ENCODE measurements at regions not wholly inside any gene's neighbourhood (a gene's known extent, or its start where the extent isn't known, plus 50 kb on each side); places are given as distances from the start of the nearest gene placed in this dataset.

DNA sequence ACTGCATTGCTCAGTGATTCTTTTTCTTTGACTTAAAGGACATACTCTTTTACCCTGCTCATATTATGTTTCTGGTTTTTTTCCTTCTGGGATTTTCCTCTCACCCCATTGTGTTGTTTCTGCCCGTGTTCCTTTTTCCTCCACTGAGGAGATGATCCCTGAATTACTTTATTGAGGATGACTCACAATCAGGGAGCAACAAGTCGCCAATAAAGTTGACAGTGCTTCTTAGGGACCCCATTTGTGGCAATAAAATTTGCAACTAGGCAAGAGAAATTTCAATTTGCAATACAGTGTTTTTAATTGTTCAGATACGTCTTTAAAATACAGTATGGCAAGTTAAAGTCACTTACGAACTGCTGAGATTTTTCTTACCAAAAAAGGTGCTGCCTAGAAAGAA, 217.9 kb downstream of the SOX4 start:
- DNase-seq (ENCODE audit: low read depth in 2 of 2) = no peak

DNA sequence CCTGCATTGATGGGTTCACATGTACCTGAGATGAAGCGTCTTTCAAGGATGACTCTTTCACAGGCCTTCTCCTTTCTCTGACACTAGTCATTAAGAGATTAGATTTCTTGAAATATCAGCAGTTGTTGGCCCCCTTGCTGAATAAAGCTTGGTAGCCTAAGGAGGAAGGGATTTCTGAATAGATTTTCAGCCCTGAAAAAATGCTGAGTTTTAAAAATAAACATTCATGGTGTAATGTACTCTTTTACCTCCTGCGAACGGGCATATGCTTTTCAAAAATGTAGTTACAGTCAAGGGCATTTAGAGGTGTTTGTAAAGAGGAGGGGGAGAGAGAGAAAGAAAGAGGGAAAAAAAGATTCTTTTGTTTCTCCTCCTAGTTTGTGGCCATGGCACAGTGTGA, 222.7 kb downstream of the SOX4 start:
- no peak for DNase-seq (ENCODE audit: low read depth in 2 of 2)

DNA sequence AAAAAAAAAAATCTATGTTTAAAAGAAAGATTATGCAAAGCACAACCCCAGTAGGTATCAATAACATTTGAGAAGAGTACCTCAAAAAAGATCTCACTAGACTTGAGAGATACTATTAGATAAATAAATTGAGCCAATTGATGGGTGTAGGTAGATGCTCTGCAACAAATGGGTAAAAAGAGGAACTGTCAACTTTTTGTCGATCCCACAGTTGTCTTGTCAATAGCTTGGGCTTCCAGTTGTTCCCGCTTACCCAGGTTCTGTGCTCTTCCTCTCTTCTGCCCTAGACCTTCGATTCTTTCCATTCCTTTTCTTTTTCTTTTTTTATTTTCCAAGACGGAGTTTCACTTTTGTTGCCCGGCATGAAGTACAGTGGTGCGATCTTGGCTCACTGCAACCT, 226.9 kb downstream of the SOX4 start:
- DNase-seq (ENCODE audit: low read depth in 2 of 2) = no peak

DNA sequence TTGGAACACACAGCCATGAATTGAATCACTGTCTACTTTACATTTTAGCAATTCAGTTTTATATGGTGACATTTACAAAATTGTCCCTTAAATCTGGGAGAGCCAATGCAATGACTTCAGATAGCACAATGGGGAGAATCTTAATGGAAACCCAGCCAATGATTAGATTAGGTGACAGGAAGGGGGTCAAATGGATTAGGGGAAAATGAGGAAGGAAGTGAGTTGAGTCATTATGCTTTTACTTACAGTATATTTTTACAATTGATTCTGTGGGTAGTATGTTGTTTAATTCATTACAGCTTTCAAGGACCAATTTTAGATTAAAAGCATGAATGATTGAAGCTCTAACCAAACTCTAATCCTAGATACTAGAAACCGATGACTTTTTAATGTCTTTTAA, 229.8 kb downstream of the SOX4 start:
- no peak for DNase-seq (ENCODE audit: low read depth in 2 of 2)

DNA sequence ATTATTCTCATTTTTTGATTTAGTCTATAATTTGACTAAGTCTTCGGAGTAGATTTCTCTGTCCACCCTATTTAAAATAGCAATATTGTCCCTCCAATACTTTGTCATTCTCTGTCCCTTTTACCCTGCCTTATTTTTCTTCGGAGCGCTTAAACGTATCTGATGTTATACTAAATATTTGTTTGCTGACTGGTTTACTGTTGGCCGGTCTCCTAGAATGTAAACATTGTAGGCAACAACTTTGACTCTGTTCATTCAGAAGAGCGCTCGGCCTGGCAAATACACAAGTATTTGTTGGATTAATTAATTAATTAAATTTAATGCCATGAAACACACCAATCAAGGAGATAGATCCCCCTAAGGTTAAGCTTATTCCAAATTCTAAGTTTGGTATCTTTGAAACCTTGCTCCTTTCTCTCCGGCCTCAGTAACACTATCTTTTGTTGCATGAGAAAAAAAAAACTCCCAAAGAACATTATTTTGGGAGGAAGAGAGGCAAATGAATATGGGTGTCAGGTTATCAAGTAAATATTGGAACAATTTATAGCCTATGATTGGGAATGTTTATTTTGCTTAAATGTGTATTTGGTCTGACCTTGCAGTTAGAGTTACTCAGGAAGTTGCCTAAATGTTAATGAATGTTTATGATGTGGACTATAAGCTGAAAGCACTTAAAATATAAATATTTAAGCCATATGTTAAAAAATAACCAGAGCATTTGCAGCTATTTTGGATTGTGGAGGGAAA, 231.1 kb downstream of the SOX4 start:
- no peak for DNase-seq (ENCODE audit: low read depth in 2 of 2)

DNA sequence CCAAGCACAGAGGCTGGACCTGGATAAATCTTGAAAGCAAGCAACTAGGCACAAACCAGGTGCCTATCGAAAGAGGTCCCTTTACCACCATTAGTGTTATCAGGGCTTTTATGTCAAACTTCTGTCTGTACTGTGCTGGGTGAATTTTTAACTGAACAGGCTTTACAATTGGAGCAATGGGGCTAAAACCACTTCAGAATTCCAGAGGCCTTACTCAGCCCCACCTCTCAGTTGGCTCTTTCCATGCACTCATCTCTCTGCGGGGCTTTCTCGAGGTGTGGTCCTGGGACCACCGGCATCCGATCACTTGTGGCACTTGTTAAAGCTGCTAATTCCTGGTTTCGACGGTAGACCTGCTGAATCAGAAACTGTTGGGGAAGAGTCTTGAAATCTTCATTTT, 232.5 kb downstream of the SOX4 start:
- DNase-seq (ENCODE audit: low read depth in 2 of 2) = no peak

DNA sequence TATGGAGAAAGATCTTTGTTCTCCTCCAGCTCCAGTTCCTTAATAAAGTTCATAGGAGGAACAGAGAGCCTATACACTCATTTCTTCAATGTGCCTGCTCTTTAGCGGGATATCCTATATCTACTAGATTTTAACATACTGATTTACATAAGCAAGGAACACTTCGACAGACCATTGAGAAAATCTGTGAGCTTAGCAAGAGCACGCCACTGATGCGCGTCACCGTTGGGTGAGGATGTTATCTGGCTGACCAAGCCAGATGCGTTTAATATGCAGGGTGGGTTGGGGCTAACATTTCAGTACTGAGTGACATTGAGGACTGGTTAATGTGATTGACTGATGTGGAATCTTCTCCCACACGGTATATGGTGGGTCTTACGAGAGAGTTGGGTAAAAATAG, 233.4 kb downstream of the SOX4 start:
- DNase-seq (ENCODE audit: low read depth in 2 of 2) = no peak

DNA sequence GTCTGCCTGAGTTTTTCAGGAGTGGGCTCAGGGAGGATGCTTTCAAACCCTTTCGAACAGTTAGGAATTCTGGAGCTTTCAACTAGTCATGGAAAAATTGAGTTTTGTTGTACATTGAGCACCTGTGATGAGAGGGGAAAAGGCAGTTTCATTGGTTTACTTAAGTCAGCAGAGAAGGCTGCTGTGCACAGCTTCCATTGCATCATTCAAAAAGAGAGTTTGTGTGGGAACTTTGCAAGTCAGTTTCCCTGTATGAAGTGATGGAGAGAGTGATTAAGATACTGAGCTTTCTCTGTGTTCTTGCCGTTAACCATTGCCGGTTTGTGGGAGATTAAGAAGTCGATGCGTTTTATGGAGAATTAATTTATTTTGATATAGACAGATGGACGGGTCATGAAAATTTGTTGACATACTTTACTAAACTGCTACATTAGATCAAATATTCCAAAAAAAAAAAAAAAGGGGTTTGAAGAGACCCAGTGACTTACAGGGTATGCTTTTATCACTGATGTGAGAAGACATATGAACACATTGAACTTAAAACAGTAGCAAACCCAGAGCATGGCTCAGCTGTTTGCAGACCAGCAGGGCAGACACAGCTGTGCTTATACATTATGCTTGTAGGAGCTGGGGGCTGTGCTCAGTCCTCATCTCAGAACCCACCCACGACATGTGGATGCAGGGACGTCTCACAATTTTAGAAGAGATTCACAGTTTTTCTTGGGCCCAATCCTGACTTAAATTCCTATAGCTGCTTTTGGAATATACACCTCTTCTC, 234.1 kb downstream of the SOX4 start:
- no peak for DNase-seq (ENCODE audit: low read depth in 2 of 2)

DNA sequence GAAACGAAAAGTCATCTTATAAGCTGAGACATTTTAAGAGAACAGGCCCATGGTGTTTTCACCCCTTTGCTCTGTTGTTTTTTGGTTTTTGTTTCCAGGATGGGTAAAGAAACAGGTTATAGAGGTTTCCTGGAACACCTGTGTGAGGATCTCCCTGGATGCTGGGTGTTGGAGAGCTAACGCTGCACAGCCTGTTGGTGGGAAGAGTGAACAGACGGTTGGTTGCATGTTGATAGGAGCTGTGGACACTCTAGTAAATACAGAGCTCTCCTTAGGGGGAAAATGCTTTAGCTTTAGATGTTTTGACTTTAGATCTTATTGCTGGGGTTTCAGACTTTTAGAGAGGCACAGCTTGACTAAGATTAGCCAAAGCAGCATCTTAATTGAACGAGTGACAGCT, 235.2 kb downstream of the SOX4 start:
- no peak for DNase-seq (ENCODE audit: low read depth in 2 of 2)

DNA sequence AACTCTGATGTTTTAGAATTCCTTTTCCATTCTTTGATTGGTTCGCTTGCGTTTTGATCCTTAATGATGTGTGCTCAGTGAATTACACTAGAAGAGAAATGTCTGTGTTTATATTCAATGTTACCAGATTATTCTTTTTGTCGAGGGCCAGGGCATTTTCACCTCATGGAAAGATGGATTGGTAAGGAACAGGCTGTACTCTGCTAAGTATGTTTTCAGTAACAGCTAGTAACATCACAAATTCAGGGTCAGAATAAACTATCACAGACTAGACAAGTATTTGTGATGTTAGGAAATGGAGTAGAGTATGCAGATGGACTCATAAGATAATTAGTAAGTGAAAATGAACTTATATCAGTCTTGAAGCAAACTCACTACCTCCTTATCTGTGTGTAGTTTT, 235.6 kb downstream of the SOX4 start:
- DNase-seq (ENCODE audit: low read depth in 2 of 2) = no peak

DNA sequence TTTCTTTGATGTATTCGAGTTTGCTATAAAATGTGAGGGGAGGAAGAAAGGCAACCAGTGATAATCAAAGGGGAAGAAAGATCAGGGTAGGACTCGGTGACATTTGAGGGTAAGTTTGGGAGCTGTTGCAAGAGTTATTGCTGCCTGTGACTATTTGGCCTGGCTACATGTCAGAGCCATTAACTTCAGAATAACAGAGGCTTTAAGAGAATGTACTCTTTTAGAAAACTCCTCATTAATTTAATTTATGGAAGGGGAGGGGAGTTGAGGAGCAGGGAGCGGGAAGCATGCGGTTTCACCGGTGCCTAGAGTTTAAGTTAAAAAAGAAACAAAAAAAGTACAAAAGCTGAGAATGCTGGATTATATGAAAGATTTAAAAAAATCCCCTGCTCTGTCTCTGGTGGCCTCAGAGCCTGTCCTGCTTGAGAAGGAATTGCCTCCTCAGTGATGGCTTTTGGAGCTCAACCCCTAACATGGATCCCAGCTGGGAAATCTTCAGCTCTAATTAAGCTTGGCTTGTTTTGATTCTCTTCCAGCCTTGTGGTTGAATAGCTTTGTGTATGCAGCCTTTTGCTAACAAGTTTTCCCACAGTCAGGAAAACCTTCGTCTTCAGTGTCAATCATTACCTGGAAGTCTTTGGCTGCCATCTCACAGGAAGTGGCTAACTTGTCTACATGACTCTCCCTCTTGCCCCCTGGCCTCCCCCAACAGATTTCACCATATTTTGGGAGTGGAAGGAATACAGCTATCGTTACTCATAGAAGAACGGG, 238.2 kb downstream of the SOX4 start:
- DNase-seq (ENCODE audit: low read depth in 2 of 2) = no peak

DNA sequence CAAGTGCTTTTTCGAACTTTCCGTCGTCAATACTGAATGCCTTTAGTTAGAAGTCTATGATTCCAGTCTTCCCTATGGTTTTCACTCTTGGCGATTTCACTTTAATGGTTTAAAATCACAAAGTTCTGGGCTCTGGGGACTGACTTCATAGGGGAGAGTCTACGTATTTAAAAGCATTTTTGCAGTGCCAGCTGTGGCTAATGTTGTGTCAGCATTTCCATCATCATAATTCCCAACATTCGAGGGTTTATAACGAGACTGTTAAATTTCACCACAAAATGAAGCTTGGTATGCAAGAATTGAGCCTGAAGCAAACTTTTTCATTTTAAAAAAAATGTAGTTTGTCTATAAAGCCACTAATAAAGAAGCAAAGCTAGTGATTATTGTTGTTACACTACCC, 242.7 kb downstream of the SOX4 start:
- no peak for DNase-seq (ENCODE audit: low read depth in 2 of 2)

DNA sequence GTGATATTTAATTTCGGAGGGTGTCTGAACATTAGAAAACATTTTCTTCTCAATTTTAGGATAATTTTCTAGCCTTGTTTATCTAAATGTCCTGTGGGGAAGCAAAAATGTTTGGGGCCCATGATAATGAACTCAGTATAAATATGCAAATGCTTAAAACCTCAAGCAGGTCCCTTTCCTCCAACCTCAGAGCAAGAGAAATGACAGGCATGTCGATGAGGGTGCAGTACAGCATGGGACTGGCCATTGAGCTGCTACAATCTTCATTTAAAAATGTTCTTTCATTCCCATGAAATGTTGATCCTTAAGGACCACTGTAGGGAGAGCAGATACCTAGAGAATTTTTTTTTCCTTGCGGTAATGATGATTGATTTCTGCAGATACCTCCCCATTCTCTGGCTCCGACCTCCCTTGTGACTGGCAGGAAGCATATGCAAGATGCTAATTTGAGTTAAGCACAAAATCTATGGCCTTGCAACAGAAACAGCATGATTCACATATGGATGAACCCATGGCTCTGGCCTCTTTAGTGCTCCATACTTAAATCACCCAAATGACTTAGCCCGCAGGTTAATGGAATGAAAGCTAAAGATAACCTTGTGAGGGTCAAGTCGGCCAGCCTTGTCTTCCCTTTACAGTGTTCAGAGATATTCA, 243.3 kb downstream of the SOX4 start:
- no peak for DNase-seq (ENCODE audit: low read depth in 2 of 2)

DNA sequence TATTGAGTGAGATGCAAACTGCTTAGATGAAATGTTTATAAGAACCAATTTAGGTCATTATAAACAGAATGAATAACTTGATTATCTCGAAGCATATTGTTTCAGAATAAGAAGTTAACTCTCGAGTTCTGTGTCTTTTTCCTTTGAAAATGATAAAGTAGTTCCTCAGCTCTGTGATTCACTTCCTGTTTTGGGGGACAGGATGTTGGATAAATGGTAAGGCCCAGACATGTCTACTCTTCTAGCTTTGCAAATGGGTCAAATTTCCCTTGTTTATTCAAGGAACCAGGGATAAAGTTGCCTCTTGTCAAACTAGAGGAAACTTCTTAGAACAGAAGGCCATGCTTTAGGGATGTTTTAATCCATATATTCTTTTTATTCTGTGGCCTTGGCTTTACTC, 246.9 kb downstream of the SOX4 start:
- DNase-seq (ENCODE audit: low read depth in 2 of 2) = no peak

DNA sequence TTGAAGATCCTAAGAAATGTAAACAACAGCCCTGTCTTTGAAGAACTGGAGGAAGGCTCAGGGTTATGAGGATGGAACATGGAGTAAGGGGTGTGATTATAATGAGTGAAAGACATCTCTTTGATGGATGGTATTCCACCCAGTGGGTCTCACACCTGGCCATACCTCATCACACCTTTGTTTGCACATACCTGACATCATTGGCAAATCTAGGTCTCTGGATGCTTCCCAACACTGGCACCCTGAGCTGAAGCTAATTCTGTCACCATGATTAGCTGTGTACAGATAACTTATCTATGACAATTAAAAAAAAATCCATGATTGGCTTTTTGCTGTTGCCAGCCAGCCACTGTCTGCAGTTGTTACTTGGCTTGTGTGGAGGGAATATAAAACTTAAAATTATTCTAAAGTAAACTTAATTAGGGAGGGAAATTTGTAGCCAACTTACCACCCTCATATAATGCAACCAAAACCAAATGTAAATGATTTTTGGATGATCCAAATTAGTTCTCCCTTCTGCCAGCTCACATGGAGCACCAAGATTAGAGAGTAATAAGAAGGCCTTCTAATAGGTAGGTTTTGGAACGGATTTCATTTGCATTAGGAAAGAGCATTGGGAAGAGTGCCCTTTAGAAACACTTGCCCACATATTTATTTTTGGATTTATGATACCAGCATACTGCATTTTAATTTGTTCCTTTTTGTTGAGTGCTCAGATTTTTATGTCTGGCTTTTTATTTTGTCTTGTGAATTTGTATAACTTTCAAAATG, 249.5 kb downstream of the SOX4 start:
- no peak for DNase-seq (ENCODE audit: low read depth in 2 of 2)

DNA sequence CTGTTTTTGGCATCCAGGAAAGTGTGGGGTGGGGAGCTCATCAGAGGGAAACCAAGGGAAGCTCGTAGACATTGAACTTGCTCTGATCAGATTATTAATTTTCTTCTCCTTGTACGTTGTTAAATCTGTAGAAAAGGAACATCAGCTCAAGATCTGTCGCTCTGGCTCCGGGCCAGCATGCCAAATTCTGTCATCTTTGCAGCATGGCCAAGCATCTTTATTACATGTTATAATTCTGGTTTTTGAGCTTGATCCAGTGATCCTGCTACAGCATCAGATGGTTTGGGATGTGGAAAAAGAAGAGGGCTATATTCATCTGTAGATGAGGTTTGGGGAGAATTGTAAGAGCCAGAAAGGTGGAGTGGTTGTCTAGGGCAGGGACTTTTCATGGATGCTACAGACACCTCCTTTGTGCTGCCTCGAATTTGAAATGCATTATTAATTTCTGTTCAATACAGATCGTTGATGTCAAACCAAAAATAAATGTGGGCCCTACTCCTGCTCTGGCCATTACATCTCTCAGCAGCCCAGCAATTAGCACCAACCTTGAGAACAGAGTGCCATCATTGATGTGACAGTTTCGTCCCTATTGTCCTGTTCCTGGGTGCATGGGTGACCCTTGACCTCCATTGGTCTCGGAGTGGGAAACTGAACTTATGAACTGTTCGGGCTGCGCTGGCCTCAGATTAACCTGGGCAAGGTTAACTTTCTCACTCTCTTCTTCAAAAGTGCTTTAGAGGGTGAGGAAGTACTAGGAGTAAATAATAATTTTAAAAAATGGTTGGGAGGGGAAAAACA, 250.8 kb downstream of the SOX4 start:
- no peak for DNase-seq (ENCODE audit: low read depth in 2 of 2)

DNA sequence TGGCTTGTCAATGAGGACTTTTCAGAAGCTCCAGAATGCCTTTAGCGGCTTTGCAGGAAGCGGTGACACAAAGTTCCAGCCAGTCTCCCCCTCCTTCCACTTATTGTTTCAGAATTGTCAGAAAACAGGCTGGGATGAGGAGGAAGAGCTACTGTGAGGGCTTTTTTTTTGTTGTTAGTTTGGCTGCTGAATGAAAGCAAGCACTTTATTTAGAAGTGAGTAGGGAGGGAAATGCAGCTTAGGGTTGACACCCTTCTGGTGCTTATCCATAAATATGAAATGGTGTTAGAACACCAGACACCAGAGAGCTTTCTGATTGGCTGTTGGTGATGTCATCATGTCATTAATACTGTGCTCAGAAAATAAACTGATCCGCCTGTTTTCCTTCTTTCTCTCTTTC, 251.5 kb downstream of the SOX4 start:
- DNase-seq (ENCODE audit: low read depth in 2 of 2) = no peak

DNA sequence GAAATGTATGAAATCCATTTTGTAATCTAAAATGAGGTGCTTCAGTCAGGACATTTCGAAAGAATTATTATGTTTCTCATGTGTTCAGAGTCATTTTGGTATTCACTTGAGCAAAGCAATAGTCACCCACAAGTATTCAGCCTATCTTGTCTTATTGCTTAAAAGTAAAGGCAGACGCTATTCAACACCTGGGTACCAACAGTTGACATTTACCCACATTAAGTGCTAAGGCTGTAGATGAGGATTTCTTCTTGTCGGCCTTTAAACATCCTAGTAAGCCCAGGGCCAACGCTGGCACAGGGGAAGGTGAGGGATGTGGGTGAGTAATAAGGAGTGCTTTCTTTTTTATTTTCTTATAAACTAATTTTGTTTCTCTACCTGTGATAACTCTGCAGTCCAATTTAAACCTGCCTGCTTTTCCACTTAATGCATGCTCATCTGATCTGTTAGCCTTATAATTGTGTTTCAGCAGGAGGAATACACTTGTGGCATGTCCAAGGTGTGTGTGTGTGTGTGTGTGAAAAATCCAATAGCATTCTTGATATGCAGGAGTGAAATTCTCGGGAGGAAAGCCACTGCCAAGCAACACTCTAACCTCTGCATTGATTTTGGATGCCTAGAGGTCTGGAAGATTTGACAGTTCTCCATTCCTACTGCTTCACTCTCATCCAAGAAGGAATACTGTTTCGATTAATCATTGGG, 252.0 kb downstream of the SOX4 start:
- no peak for DNase-seq (ENCODE audit: low read depth in 2 of 2)

DNA sequence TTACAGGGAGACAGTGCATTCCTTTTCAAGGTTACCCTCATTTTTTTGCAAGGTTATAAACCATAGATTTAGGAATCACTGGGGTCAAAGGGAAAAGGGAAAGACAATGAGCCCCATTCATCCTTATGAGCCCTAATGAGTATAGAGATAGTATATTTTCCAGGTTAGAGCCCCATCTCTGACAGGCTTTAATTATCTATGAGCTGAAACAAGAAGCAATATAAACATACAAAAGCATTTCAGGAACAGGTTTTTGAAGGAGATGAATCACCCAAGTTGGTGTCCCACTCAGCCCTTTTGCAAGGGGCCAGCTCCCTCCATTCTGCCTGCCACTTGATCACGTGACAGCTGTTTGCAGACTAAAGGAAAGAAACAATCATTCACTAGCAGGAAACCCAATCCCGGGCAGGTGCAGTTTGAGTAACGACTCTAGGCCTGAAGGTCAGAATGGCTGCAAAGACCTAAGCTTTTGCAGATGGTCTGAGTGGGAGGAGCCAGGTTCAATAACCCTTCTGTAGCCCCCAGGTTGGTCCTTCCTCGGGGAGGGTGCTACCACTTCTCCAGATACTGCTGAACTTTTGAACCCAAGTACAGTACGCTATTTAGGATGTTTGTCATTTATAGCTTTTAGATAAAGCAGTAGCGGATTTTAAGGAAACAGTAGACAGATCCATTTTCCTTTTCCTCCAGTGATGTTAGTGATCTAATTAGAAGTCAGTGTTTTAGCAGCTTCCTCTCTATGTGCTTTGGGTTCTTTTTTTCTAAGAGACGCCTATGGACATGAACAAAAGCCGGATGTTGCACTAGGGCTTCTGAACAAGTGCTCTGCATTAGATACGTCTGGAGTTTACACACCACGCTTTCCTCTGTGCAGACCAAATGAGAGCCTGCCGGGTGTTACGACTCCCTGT, 253.2 kb downstream of the SOX4 start:
- peak in 1 of 2 donors; percentile 5 for DNase-seq (ENCODE audit: low read depth in 2 of 2)
